ENCODE measurements at regions not wholly inside any gene's neighbourhood (a gene's known extent, or its start where the extent isn't known, plus 50 kb on each side); places are given as distances from the start of the nearest gene placed in this dataset.

GRCh38 chr5:107058803-107059202 lies 611.9 kb downstream of the EFNA5 start:
- no peaks in the 10 kb centered on the region for H3K36me3 ChIP-seq
- intact Hi-C loops (cut with DNase I) = no loop called here
- no peak for TF ChIP-seq POLR2AphosphoS5 (IDR thresholded peaks at IDR 0.05)
- TF ChIP-seq EP300 (IDR thresholded peaks at IDR 0.05) = no peak
- no peak for TF ChIP-seq CTCF (IDR thresholded peaks at IDR 0.05)
- TF ChIP-seq POLR2A (IDR thresholded peaks at IDR 0.05) = no peak
- no peaks in the 10 kb centered on the region for H3K4me1 ChIP-seq
- no peaks in the 10 kb centered on the region for H3K9me3 ChIP-seq
- no peaks in the 10 kb centered on the region for H3K27me3 ChIP-seq
- H3K27ac ChIP-seq = no peak overlapping the region
- 80 to 90% methylated on average over 3 of the region's 3 CpGs for WGBS, 2 donors
- no peak overlapping the region for H3K4me3 ChIP-seq
- DNase-seq = no peak

GRCh38 chr5:107058235-107058634 lies 612.5 kb downstream of the EFNA5 start:
- no peak for TF ChIP-seq POLR2AphosphoS5 (IDR thresholded peaks at IDR 0.05)
- no peak for TF ChIP-seq CTCF (IDR thresholded peaks at IDR 0.05)
- TF ChIP-seq EP300 (IDR thresholded peaks at IDR 0.05) = no peak
- TF ChIP-seq POLR2A (IDR thresholded peaks at IDR 0.05) = no peak
- DNase-seq = no peak
- no peak overlapping the region for H3K27ac ChIP-seq
- H3K27me3 ChIP-seq = no peaks in the 10 kb centered on the region
- H3K36me3 ChIP-seq = no peaks in the 10 kb centered on the region
- WGBS, 2 donors = 93 to 94% methylated on average over 1 of the region's 1 CpG
- intact Hi-C loops (cut with DNase I) = no loop called here
- no peaks in the 10 kb centered on the region for H3K4me1 ChIP-seq
- H3K4me3 ChIP-seq = no peak overlapping the region
- no peaks in the 10 kb centered on the region for H3K9me3 ChIP-seq

GRCh38 chr5:107056278-107056677 lies 614.5 kb downstream of the EFNA5 start:
- 8 to 64% methylated on average over 2 of the region's 2 CpGs for WGBS, 2 donors
- Histone ChIP-seq H3K36me3 (no peaks in the 10 kb centered on the region), H3K4me1 (no peaks in the 10 kb centered on the region), H3K27ac (no peak overlapping the region), H3K27me3 (no peaks in the 10 kb centered on the region), H3K4me3 (no peak overlapping the region), H3K9me3 (no peaks in the 10 kb centered on the region)
- TF ChIP-seq CTCF (IDR thresholded peaks at IDR 0.05) (no peak), POLR2A (IDR thresholded peaks at IDR 0.05) (no peak), EP300 (IDR thresholded peaks at IDR 0.05) (no peak), POLR2AphosphoS5 (IDR thresholded peaks at IDR 0.05) (no peak)
- intact Hi-C loops (cut with DNase I) = no loop called here
- no peak for DNase-seq

GRCh38 chr5:107047048-107047447 lies 623.7 kb downstream of the EFNA5 start:
- Histone ChIP-seq H3K4me1 (no peaks in the 10 kb centered on the region), H3K27ac (no peak overlapping the region), H3K9me3 (no peaks in the 10 kb centered on the region), H3K27me3 (no peaks in the 10 kb centered on the region), H3K36me3 (no peaks in the 10 kb centered on the region), H3K4me3 (no peak overlapping the region)
- DNase-seq = no peak
- intact Hi-C loops (cut with DNase I) = no loop called here
- WGBS, 2 donors = 82 to 86% methylated on average over 2 of the region's 2 CpGs
- TF ChIP-seq CTCF (IDR thresholded peaks at IDR 0.05) = no peak
- no peak for TF ChIP-seq POLR2AphosphoS5 (IDR thresholded peaks at IDR 0.05)
- TF ChIP-seq POLR2A (IDR thresholded peaks at IDR 0.05) = no peak
- TF ChIP-seq EP300 (IDR thresholded peaks at IDR 0.05) = no peak

- H3K9me3 ChIP-seq = no peaks in the 10 kb centered on the region
- TF ChIP-seq CTCF (IDR thresholded peaks at IDR 0.05) (no peak), POLR2AphosphoS5 (IDR thresholded peaks at IDR 0.05) (no peak), POLR2A (IDR thresholded peaks at IDR 0.05) (no peak), EP300 (IDR thresholded peaks at IDR 0.05) (no peak)
- no peak for DNase-seq
- intact Hi-C loops (cut with DNase I) = no loop called here
- no peak overlapping the region for H3K27ac ChIP-seq
- no peaks in the 10 kb centered on the region for H3K27me3 ChIP-seq
- no peaks in the 10 kb centered on the region for H3K36me3 ChIP-seq
- H3K4me3 ChIP-seq = no peak overlapping the region
- 92 to 97% methylated on average over 1 of the region's 1 CpG for WGBS, 2 donors
- no peaks in the 10 kb centered on the region for H3K4me1 ChIP-seq
Observed at GRCh38 chr5:107043665-107044064, 627.1 kb downstream of the EFNA5 start.

All from sigmoid colon (tissue), 6 donors.